HCT116 (cell line): ENCODE measurements at regions not wholly inside any gene's neighbourhood (a gene's known extent, or its start where the extent isn't known, plus 50 kb on each side); places are given as distances from the start of the nearest gene placed in this dataset.

ENCODE experiments used
- ATAC-seq: fragments of 200-7000 bp; cut with Tn5 transposase; 2 replicates; pipeline ENCODE4 v1.9.1; 2020; ENCODE audit warnings: mild to moderate bottlenecking, moderate library complexity
- BruUV-seq: library from RNA; stranded (reverse); fragments of 400-500 nt; replicated peaks from 2 replicates; lab custom pipeline; 2021; lab: Mats Ljungman, UMichigan
- CTCF ChIA-PET: fragments of 300-600 bp; sonication (Branson Sonifier 250); formaldehyde crosslinking; loops from one replicate; lab custom pipeline; 2021; ENCODE audit warnings: antibody characterized with exemption; lab: Charles Lee
- POLR2A ChIA-PET: fragments of 300-600, 350-600 bp; sonication (Branson Sonifier 250); formaldehyde crosslinking; loops from one replicate; lab custom pipeline; 2021; ENCODE audit warnings: antibody characterized with exemption; lab: Charles Lee
- RAD21 ChIA-PET, 2 experiments: fragments of 300-600 bp; sonication (Branson Sonifier 250); formaldehyde crosslinking; loops; one replicate each; lab custom pipeline; 2023; ENCODE audit warnings: low total read pairs in 2 of 2; ENCODE audit not compliant: uncharacterized antibody in 2 of 2, unreplicated experiment in 2 of 2, low non-redundant PET in 1 of 2; lab: Charles Lee
- DNase-seq: peaks from one replicate; pipeline ENCODE4 v3.0.0-alpha.2; 2010; ENCODE audit warnings: low read depth, low spot score
- H2AFZ ChIP-seq: fragments of 200-600 bp; shearing (Covaris generic), sonication (generic); 2 replicates; pipeline ENCODE4 v1.6.1; 2017; ENCODE audit warnings: low read depth, mixed run types, mixed read lengths, antibody characterized with exemption, low read length; ENCODE audit not compliant: poor library complexity, severe bottlenecking
- H3K27ac ChIP-seq: 2 replicates; pipeline ENCODE4 v1.5.1; 2012; ENCODE audit warnings: low read depth, low read length
- H3K27me3 ChIP-seq: fragments of 200-600 bp; sonication (generic); 2 replicates; pipeline ENCODE4 v1.6.1; 2016; ENCODE audit warnings: mixed run types, low read length, mixed read lengths; ENCODE audit not compliant: insufficient read depth
- H3K36me3 ChIP-seq, 2 experiments: fragments of 200-500 bp in 1 of 2; fragments of 200-600 bp in 1 of 2; sonication (Bioruptor generic) in 1 of 2; sonication (generic) in 1 of 2; 2 replicates each; pipeline versions ENCODE4 v1.5.1 to v1.6.1; 2014 to 2016; ENCODE audit warnings: low read length in 2 of 2, inconsistent platforms in 1 of 2, mixed read lengths in 1 of 2, mixed run types in 1 of 2; ENCODE audit not compliant: insufficient read depth in 2 of 2, control insufficient read depth in 1 of 2
- H3K4me1 ChIP-seq, 2 experiments: fragments of 200-600 bp in 1 of 2; sonication (generic) in 1 of 2; 2 replicates each; pipeline versions ENCODE4 v1.5.1 to v1.6.1; 2012 to 2017; ENCODE audit warnings: low read length in 2 of 2, inconsistent platforms in 1 of 2, mild to moderate bottlenecking in 1 of 2, mixed read lengths in 1 of 2, mixed run types in 1 of 2, moderate library complexity in 1 of 2; ENCODE audit not compliant: insufficient read depth in 2 of 2, control insufficient read depth in 1 of 2
- H3K4me2 ChIP-seq: fragments of 200-600 bp; sonication (generic); 2 replicates; pipeline ENCODE4 v1.6.1; 2017; ENCODE audit warnings: mixed run types, low read length, mixed read lengths
- H3K4me3 ChIP-seq, 2 experiments: fragments of 200-600 bp in 1 of 2; sonication (generic) in 1 of 2; replicated peaks in 1 of 2; 2 replicates each; pipeline ENCODE4 v1.5.1; 2011 to 2016; ENCODE audit warnings: low read length in 2 of 2, control low read depth in 1 of 2, low read depth in 1 of 2, mild to moderate bottlenecking in 1 of 2, mixed read lengths in 1 of 2, mixed run types in 1 of 2
- H3K79me2 ChIP-seq: fragments of 200-600 bp; sonication (generic); 2 replicates; pipeline ENCODE4 v1.6.1; 2017; ENCODE audit warnings: mild to moderate bottlenecking, mixed run types, low read length, moderate library complexity, mixed read lengths; ENCODE audit not compliant: insufficient read depth
- H3K9ac ChIP-seq: fragments of 200-600 bp; sonication (generic); 2 replicates; pipeline ENCODE4 v1.6.1; 2016; ENCODE audit warnings: low read length, mixed read lengths
- H3K9me2 ChIP-seq: fragments of 200-600 bp; sonication (generic), shearing (Covaris generic); 2 replicates; pipeline ENCODE4 v1.6.1; 2017; ENCODE audit warnings: mixed run types, mild to moderate bottlenecking, moderate library complexity; ENCODE audit not compliant: insufficient read depth
- H3K9me3 ChIP-seq, 2 experiments: fragments of 200-500 bp in 1 of 2; fragments of 200-600 bp in 1 of 2; sonication (Bioruptor generic) in 1 of 2; sonication (generic) in 1 of 2; 2 replicates each; pipeline ENCODE4 v1.6.1; 2014 to 2017; ENCODE audit warnings: low read length in 2 of 2, mixed read lengths in 2 of 2, inconsistent platforms in 1 of 2, low read depth in 1 of 2, mild to moderate bottlenecking in 1 of 2, mixed run types in 1 of 2, moderate library complexity in 1 of 2; ENCODE audit not compliant: control insufficient read depth in 1 of 2, insufficient read depth in 1 of 2
- H4K20me1 ChIP-seq: fragments of 200-600 bp; sonication (generic), shearing (Covaris generic); 2 replicates; pipeline ENCODE4 v1.6.1; 2017; ENCODE audit warnings: mixed run types, mild to moderate bottlenecking, moderate library complexity; ENCODE audit not compliant: insufficient read depth
- CBX3 ChIP-seq: IDR thresholded peaks from 2 replicates; pipeline ENCODE4 v1.6.1; 2012; ENCODE audit warnings: low read depth
- CTCF ChIP-seq, 3 experiments: fragments of 200-600 bp in 1 of 3; sonication (generic) in 1 of 3; IDR thresholded peaks in 2 of 3; conservative IDR thresholded peaks in 1 of 3; 2 replicates each; pipeline ENCODE4 v1.5.1; 2012 to 2017; ENCODE audit warnings: low read depth in 2 of 3, low read length in 2 of 3, antibody characterized with exemption in 1 of 3, borderline replicate concordance in 1 of 3, control low read depth in 1 of 3, mild to moderate bottlenecking in 1 of 3, mixed read lengths in 1 of 3, mixed run types in 1 of 3, moderate library complexity in 1 of 3; ENCODE audit not compliant: insufficient read depth in 1 of 3
- EGR1 ChIP-seq: IDR thresholded peaks from 2 replicates; pipeline ENCODE4 v1.6.1; 2012; ENCODE audit warnings: low read depth
- ELF1 ChIP-seq: IDR thresholded peaks from 2 replicates; pipeline ENCODE4 v1.6.1; 2012; ENCODE audit warnings: low read depth, borderline replicate concordance
- EZH2 ChIP-seq: fragments of 200-600 bp; sonication (generic); IDR thresholded peaks from 2 replicates; pipeline ENCODE4 v1.6.1; 2017; ENCODE audit warnings: antibody characterized with exemption, mixed run types
- MAX ChIP-seq: IDR thresholded peaks from 2 replicates; pipeline ENCODE4 v1.6.1; 2012
- POLR2A ChIP-seq: IDR thresholded peaks from 2 replicates; pipeline ENCODE4 v1.7.0; 2011; ENCODE audit warnings: borderline replicate concordance; ENCODE audit not compliant: insufficient read depth, insufficient read length; ENCODE audit errors: extremely low read depth
- POLR2AphosphoS5 ChIP-seq: IDR thresholded peaks from 2 replicates; pipeline ENCODE4 v1.6.1; 2011; ENCODE audit warnings: mild to moderate bottlenecking, low read depth, low read length, moderate library complexity
- REST ChIP-seq: IDR thresholded peaks from 2 replicates; pipeline ENCODE4 v1.6.1; 2012; ENCODE audit warnings: low read depth
- YY1 ChIP-seq: IDR thresholded peaks from 2 replicates; pipeline ENCODE4 v1.6.1; 2011; ENCODE audit warnings: low read length, low read depth, moderate library complexity, mild to moderate bottlenecking; ENCODE audit not compliant: insufficient replicate concordance; ENCODE audit errors: extremely low read depth
- ZFX ChIP-seq: fragments of 450-650 bp; IDR thresholded peaks from 2 replicates; pipeline ENCODE4 v1.6.1; 2017
- intact Hi-C: fragments of 100-400 bp; cut with micrococcal nuclease; formaldehyde crosslinking; loops from 2 replicates; pipeline ENCODE4 v1.10.0; 2022

- no peaks in the 10 kb centered on the region for H3K27me3 ChIP-seq
- peaks cover 10 to 12% of the 10 kb centered on the region in 2 experiments for H3K4me1 ChIP-seq
- ChIA-PET POLR2A (no interaction called here), CTCF (no interaction called here), RAD21 (no interaction called here)
- no peak overlapping the region for H3K4me2 ChIP-seq
- no peaks in the 10 kb centered on the region; the same call in 1 of the 2 replicates for H3K9me2 ChIP-seq
- H3K9ac ChIP-seq, result no peak overlapping the region
- no peak overlapping the region for H2AFZ ChIP-seq
- no peaks in the 10 kb centered on the region for H3K36me3 ChIP-seq
- TF ChIP-seq POLR2AphosphoS5, result no peak
- no peak for TF ChIP-seq EGR1
- no peak for TF ChIP-seq EZH2
- no peak for TF ChIP-seq CTCF (IDR thresholded peaks at IDR 0.05 in 2 of 3, conservative IDR thresholded peaks at IDR 0.05 in 1 of 3; ENCODE audit: borderline replicate concordance in 1 of 3, insufficient read depth in 1 of 3, low read depth in 2 of 3, low read length in 2 of 3)
- TF ChIP-seq ZFX, result no peak
- no peak for TF ChIP-seq ELF1
- TF ChIP-seq YY1, result no peak
- TF ChIP-seq POLR2A, result no peak
- TF ChIP-seq REST, result no peak
- no peak for TF ChIP-seq MAX
- TF ChIP-seq CBX3, result no peak
- no TSS peak for BruUV-seq
- H4K20me1 ChIP-seq, result no peaks in the 10 kb centered on the region
- DNase-seq (no peak), ATAC-seq (no peak)
- no peak overlapping the region for H3K4me3 ChIP-seq
- H3K9me3 ChIP-seq, result no peaks in the 10 kb centered on the region
- H3K79me2 ChIP-seq, result no peaks in the 10 kb centered on the region
- intact Hi-C loops, result no loop called here
- no peak overlapping the region for H3K27ac ChIP-seq
These were observed 101.0 kb downstream of the HRH4 start for GRCh38 chr18:24561369-24561965.
